H1 (cell line): ENCODE measurements at regions not wholly inside any gene's neighbourhood (a gene's known extent, or its start where the extent isn't known, plus 50 kb on each side); places are given as distances from the start of the nearest gene placed in this dataset.

ENCODE experiments used
- CTCF ChIP-seq, 3 experiments: IDR thresholded peaks; 1 replicate in 2 of 3; 2 replicates in 1 of 3; pipeline versions ENCODE4 v1.5.1 to v1.6.1; 2011; ENCODE audit warnings: low read length in 3 of 3, mild to moderate bottlenecking in 3 of 3, inconsistent platforms in 2 of 3, low read depth in 1 of 3, moderate library complexity in 1 of 3; ENCODE audit not compliant: insufficient read depth in 1 of 3; ENCODE audit errors: control extremely low read depth in 1 of 3

GRCh38 chr2:150413366-150413765 lies 74.1 kb downstream of the RND3 start (continued):
- TF ChIP-seq CTCF (IDR thresholded peaks at IDR 0.05; ENCODE audit: control extremely low read depth in 1 of 3, insufficient read depth in 1 of 3, low read depth in 1 of 3, low read length in 3 of 3), result no peak
- TF ChIP-seq, all 59 proteins: peak for 0
